ENCODE measurements at regions not wholly inside any gene's neighbourhood (a gene's known extent, or its start where the extent isn't known, plus 50 kb on each side); places are given as distances from the start of the nearest gene placed in this dataset.

GRCh38 chr11:119828819-119829218, 99.8 kb upstream of the NECTIN1 start:
- TF ChIP-seq POLR2A (IDR thresholded peaks at IDR 0.05) = no peak
- TF ChIP-seq CTCF (IDR thresholded peaks at IDR 0.05) = no peak

GRCh38 chr11:119828006-119828405, 99.0 kb upstream of the NECTIN1 start:
- intact Hi-C loops (cut with DNase I) = no loop called here
- no peak for ATAC-seq

More at GRCh38 chr11:119828819-119829218, 99.8 kb upstream of the NECTIN1 start:
- H3K4me3 ChIP-seq = no peak overlapping the region
- H3K4me1 ChIP-seq = peaks cover 0 to 3% (median 0%) of the 10 kb centered on the region in 12 donors
- 55 to 84% (median 81%) methylated on average over 2 of the region's 2 CpGs for WGBS, 4 donors
- intact Hi-C loops (cut with DNase I) = no loop called here
- H3K36me3 ChIP-seq = no peaks in the 10 kb centered on the region
- peaks cover 0 to 5% (median 0%) of the 10 kb centered on the region in 9 donors for H3K27me3 ChIP-seq
- DNase-seq (no peak), ATAC-seq (no peak)
- H3K9me3 ChIP-seq = peaks cover 0 to 14% (median 1%) of the 10 kb centered on the region in 12 donors
- no peak overlapping the region for H3K27ac ChIP-seq

GRCh38 chr11:119827113-119827512, 98.1 kb upstream of the NECTIN1 start:
- Histone ChIP-seq H3K36me3 (no peaks in the 10 kb centered on the region), H3K4me1 (no peaks in the 10 kb centered on the region), H3K27ac (no peak overlapping the region), H3K27me3 (peaks cover 0 to 2% (median 0%) of the 10 kb centered on the region in 9 donors), H3K4me3 (no peak overlapping the region), H3K9me3 (peaks cover 0 to 14% (median 1%) of the 10 kb centered on the region in 12 donors)
- ATAC-seq (no peak), DNase-seq (no peak)
- no peak for TF ChIP-seq CTCF (IDR thresholded peaks at IDR 0.05)
- no peak for TF ChIP-seq POLR2A (IDR thresholded peaks at IDR 0.05)
- intact Hi-C loops (cut with DNase I) = no loop called here
- 29 to 45% (median 34%) methylated on average over 2 of the region's 2 CpGs for WGBS, 4 donors

More at GRCh38 chr11:119828006-119828405, 99.0 kb upstream of the NECTIN1 start:
- Histone ChIP-seq H3K36me3 (no peaks in the 10 kb centered on the region), H3K27ac (no peak overlapping the region), H3K27me3 (peaks cover 0 to 5% (median 0%) of the 10 kb centered on the region in 9 donors), H3K9me3 (peaks cover 0 to 14% (median 1%) of the 10 kb centered on the region in 12 donors), H3K4me3 (no peak overlapping the region), H3K4me1 (peaks cover 0 to 3% (median 0%) of the 10 kb centered on the region in 12 donors)
- DNase-seq = no peak
- TF ChIP-seq CTCF (IDR thresholded peaks at IDR 0.05) (no peak), POLR2A (IDR thresholded peaks at IDR 0.05) (no peak)
- WGBS, 4 donors = 86 to 90% (median 88%) methylated on average over 9 of the region's 9 CpGs

GRCh38 chr11:119823077-119823476, 94.1 kb upstream of the NECTIN1 start:
- peaks cover 0 to 14% (median 1%) of the 10 kb centered on the region in 12 donors for H3K9me3 ChIP-seq
- no peak overlapping the region for H3K27ac ChIP-seq
- TF ChIP-seq POLR2A (IDR thresholded peaks at IDR 0.05) = no peak
- no peak for TF ChIP-seq CTCF (IDR thresholded peaks at IDR 0.05)
- H3K36me3 ChIP-seq = no peaks in the 10 kb centered on the region
- H3K27me3 ChIP-seq = no peaks in the 10 kb centered on the region
- 72 to 86% (median 82%) methylated on average over 15 of the region's 15 CpGs for WGBS, 4 donors
- ATAC-seq = peak in 1 of 4 donors; percentile 11
- H3K4me3 ChIP-seq = no peak overlapping the region
- DNase-seq = no peak
- no peaks in the 10 kb centered on the region for H3K4me1 ChIP-seq
- intact Hi-C loops (cut with DNase I) = no loop called here
